Ishikawa (cell line): ENCODE measurements at regions not wholly inside any gene's neighbourhood (a gene's known extent, or its start where the extent isn't known, plus 50 kb on each side); places are given as distances from the start of the nearest gene placed in this dataset.

Experiments
- CEBPB ChIP-seq: IDR thresholded peaks from 2 replicates; pipeline ENCODE4 v1.6.1; 2012
- CREB1 ChIP-seq: IDR thresholded peaks from 2 replicates; pipeline ENCODE4 v1.6.1; 2012; ENCODE audit warnings: low read depth
- EGR1 ChIP-seq: IDR thresholded peaks from 2 replicates; pipeline ENCODE4 v1.6.1; 2012
- EP300 ChIP-seq: IDR thresholded peaks from 2 replicates; pipeline ENCODE4 v1.6.1; 2012; ENCODE audit warnings: borderline replicate concordance
- FOXM1 ChIP-seq: IDR thresholded peaks from 2 replicates; pipeline ENCODE4 v1.6.1; 2012; ENCODE audit warnings: low read depth, borderline replicate concordance
- MAX ChIP-seq: IDR thresholded peaks from 2 replicates; pipeline ENCODE4 v1.6.1; 2012
- NFIC ChIP-seq: IDR thresholded peaks from 2 replicates; pipeline ENCODE4 v1.6.1; 2012
- RAD21 ChIP-seq: IDR thresholded peaks from 2 replicates; pipeline ENCODE4 v1.6.1; 2012; ENCODE audit warnings: low read depth
- REST ChIP-seq: IDR thresholded peaks from 2 replicates; pipeline ENCODE4 v1.6.1; 2012; ENCODE audit warnings: low read depth, mild to moderate bottlenecking
- TAF1 ChIP-seq: IDR thresholded peaks from 2 replicates; pipeline ENCODE4 v1.6.1; 2012; ENCODE audit warnings: low read depth, mild to moderate bottlenecking
- TCF12 ChIP-seq: IDR thresholded peaks from 2 replicates; pipeline ENCODE4 v1.6.1; 2012; ENCODE audit warnings: low read depth
- TEAD4 ChIP-seq: IDR thresholded peaks from 2 replicates; pipeline ENCODE4 v1.6.1; 2012
- YY1 ChIP-seq: IDR thresholded peaks from 2 replicates; pipeline ENCODE4 v1.6.1; 2012; ENCODE audit warnings: low read depth
- ZBTB7A ChIP-seq: IDR thresholded peaks from 2 replicates; pipeline ENCODE4 v1.6.1; 2012; ENCODE audit warnings: low read depth
- TF ChIP-seq, protein P1 (sequence below): IDR thresholded peaks from 2 replicates; pipeline ENCODE4 v1.6.1; 2012

DNA sequence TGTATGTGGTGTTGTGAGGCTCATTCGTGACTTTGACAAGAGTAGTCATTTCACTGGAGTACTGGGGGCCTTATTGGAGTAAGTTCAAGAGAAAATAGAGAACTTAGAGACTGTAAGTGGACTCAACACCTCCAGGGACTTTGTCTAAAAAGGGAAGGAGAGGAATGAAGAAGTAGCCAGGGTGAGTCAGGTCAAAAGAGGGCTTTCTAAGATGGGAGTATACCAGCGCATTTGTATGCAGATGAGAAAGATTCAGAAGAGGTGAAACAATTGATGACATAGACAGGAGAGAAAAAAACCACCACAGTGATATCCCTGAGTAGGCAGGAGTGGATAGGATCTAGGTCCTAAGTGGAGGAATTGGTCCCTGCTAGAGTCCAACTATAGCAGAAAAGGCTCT lies 246.8 kb downstream of the IKZF2 start:
- TF ChIP-seq RAD21 (no peak), TAF1 (no peak), EP300 (no peak), NFIC (no peak), YY1 (no peak), FOXM1 (no peak), TCF12 (no peak), CREB1 (no peak), TEAD4 (no peak), EGR1 (no peak), ZBTB7A (no peak), CEBPB (no peak), REST (no peak), MAX (no peak)
- TF ChIP-seq, protein P1, sequence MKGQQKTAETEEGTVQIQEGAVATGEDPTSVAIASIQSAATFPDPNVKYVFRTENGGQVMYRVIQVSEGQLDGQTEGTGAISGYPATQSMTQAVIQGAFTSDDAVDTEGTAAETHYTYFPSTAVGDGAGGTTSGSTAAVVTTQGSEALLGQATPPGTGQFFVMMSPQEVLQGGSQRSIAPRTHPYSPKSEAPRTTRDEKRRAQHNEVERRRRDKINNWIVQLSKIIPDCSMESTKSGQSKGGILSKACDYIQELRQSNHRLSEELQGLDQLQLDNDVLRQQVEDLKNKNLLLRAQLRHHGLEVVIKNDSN: no peak

DNA sequence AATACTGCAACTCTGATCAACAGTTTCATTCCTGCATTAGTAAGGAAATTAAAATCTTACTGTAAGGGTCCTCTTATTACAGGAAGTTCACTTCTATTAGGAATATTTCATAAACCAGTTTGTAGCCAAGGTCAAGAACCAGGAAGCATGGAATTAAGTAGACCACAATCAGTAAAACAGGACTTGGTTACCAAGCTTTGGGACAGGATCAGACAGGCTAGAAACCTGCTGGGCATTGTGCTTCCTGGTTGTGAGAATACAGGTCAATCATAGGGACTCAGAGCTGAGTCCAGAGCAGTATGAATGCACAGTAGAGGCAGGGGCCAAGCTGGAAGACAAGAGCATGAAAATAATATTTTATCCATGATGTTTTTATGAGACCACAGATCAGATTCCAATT lies 248.0 kb downstream of the IKZF2 start:
- no peak for TF ChIP-seq CREB1
- TF ChIP-seq REST: no peak
- no peak for TF ChIP-seq FOXM1
- TF ChIP-seq, protein P1: no peak
- no peak for TF ChIP-seq TCF12
- no peak for TF ChIP-seq RAD21
- TF ChIP-seq EGR1: no peak
- no peak for TF ChIP-seq NFIC
- no peak for TF ChIP-seq ZBTB7A
- TF ChIP-seq CEBPB: no peak
- no peak for TF ChIP-seq TEAD4
- no peak for TF ChIP-seq YY1
- TF ChIP-seq TAF1: no peak
- TF ChIP-seq MAX: no peak
- no peak for TF ChIP-seq EP300

- TF ChIP-seq REST (no peak), RAD21 (no peak), CEBPB (no peak), EP300 (no peak), YY1 (no peak), CREB1 (no peak), FOXM1 (no peak), MAX (no peak), TCF12 (no peak), TEAD4 (no peak), NFIC (no peak)
- TF ChIP-seq, protein P1: no peak
Observed at GRCh38 chr2:212902421-212902820, 249.0 kb downstream of the IKZF2 start.
